ENCODE measurements at regions not wholly inside any gene's neighbourhood (a gene's known extent, or its start where the extent isn't known, plus 50 kb on each side); places are given as distances from the start of the nearest gene placed in this dataset.

DNA sequence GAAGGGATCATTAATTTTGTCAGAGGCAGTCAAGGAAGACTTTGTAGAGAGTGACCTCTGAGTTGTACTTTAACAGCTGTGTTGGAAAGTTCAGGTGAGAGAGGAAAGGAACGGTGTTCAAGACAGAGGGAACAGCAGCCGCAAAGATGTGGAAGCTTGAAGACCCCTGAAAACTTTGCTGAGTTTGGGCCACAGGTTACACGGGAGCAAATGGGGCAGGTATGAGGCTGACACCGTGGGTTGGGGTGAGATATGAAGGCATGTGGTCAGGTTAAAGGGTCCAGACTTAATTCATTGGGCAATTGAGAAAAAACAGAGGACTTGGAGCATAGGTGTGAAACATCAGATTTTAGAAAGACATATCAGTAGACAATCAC is 72.0 kb upstream of the SERP2 start (continued):
- TF ChIP-seq CEBPB (IDR thresholded peaks at IDR 0.05; ENCODE audit: borderline replicate concordance in 1 of 2, low read depth in 2 of 2, low read length in 2 of 2) (no peak), ASH2L (IDR thresholded peaks at IDR 0.05; ENCODE audit: borderline replicate concordance, low read depth) (no peak), MXI1 (IDR thresholded peaks at IDR 0.05; ENCODE audit: low read depth, low read length) (no peak)

GRCh38 chr13:44302233-44302632 is 71.4 kb upstream of the SERP2 start:
- SMC1A ChIA-PET (ENCODE audit: uncharacterized antibody, unreplicated experiment) = no interaction called here
- H3K27me3 ChIP-seq (replicated peaks in 1 of 2; ENCODE audit: control insufficient read depth in 2 of 2, insufficient read depth in 2 of 2, low read length in 1 of 2) = no peaks in the 10 kb centered on the region
- no peaks in the 10 kb centered on the region for H3K79me2 ChIP-seq (ENCODE audit: control insufficient read depth, insufficient read depth, low read length)
- H3K9ac ChIP-seq (ENCODE audit: control insufficient read depth, insufficient read depth, low read length) = no peak overlapping the region
- no TSS peak for BruUV-seq (replicated peaks)
- no peak overlapping the region for H2AFZ ChIP-seq (ENCODE audit: control insufficient read depth, low read depth, low read length)
- ATAC-seq = no peak
- H3K4me1 ChIP-seq (ENCODE audit: control insufficient read depth, insufficient read depth, low read length) = peaks cover 15% of the 10 kb centered on the region
- no peaks in the 10 kb centered on the region for H3K36me3 ChIP-seq (ENCODE audit: control insufficient read depth in 2 of 2, insufficient read depth in 2 of 2, low read length in 1 of 2)
- H3K9me3 ChIP-seq (replicated peaks; ENCODE audit: control insufficient read depth, insufficient read depth, low read length) = no peaks in the 10 kb centered on the region
- H3K4me2 ChIP-seq (ENCODE audit: control insufficient read depth, insufficient read depth) = no peak overlapping the region; the same call in 1 of the 2 replicates
- CTCF ChIA-PET = interaction anchor here (1.1 kb wide), 1 partner anchor 32 kb away, joined by 3 read pairs; no protein-coding TSS in a partner anchor
- FAIRE-seq = no peak
- 86% methylated on average over 4 of the region's 4 CpGs for WGBS (ENCODE audit: insufficient coverage, insufficient replicate concordance, low lambda C conversion rate, missing lambda C conversion rate)
- no peak for DNase-seq (ENCODE audit: low read depth, low spot score)
- RAD21 ChIA-PET (ENCODE audit: unreplicated experiment) = no interaction called here
- intact Hi-C loops (cut with micrococcal nuclease; ENCODE audit: unreplicated experiment) = no loop called here
- TF ChIP-seq ZNF384 (IDR thresholded peaks at IDR 0.05; ENCODE audit: borderline replicate concordance, low read depth, low read length) = no peak
- no peak overlapping the region for H3K4me3 ChIP-seq
- in situ Hi-C loops (cut with MboI) = no loop called here
- no peak overlapping the region for H3K27ac ChIP-seq (ENCODE audit: control insufficient read depth, insufficient read depth)
- H4K20me1 ChIP-seq (ENCODE audit: control insufficient read depth, insufficient read depth) = no peaks in the 10 kb centered on the region
- POLR2A ChIA-PET = no interaction called here

DNA sequence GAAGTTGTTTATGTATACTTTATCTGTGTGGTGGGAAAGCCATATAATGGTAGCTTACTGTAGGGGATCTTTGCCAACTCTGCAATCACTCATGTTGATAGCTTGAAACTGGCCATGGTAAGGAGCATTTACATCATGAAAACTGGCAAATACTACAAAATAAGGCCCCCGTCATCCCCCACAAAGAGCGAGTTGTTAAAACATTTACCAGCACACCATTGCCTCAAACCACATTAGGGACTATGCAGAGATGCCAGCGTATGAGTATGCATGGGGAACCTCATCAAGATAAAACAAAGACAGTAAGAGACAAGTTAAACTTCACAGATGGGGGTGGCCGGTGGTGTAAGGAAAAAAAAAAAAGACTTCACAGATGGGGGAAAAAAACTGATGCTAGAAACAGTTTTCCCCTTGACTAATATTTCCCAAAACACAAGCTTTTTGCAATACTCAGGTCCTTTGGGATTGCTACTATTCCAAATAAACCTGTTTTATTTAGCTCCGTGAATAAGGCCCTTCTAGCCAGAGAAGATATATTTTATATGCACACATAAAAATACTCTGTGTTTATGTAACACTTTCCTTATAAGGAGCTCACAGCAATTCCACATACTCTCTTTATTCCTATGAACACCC is 70.6 kb upstream of the SERP2 start:
- Histone ChIP-seq H3K36me3 (ENCODE audit: control insufficient read depth in 2 of 2, insufficient read depth in 2 of 2, low read length in 1 of 2) (no peaks in the 10 kb centered on the region), H3K27me3 (replicated peaks in 1 of 2; ENCODE audit: control insufficient read depth in 2 of 2, insufficient read depth in 2 of 2, low read length in 1 of 2) (no peaks in the 10 kb centered on the region), H3K27ac (ENCODE audit: control insufficient read depth, insufficient read depth) (no peak overlapping the region), H3K4me1 (ENCODE audit: control insufficient read depth, insufficient read depth, low read length) (peaks cover 15% of the 10 kb centered on the region), H3K79me2 (ENCODE audit: control insufficient read depth, insufficient read depth, low read length) (no peaks in the 10 kb centered on the region), H2AFZ (ENCODE audit: control insufficient read depth, low read depth, low read length) (no peak overlapping the region), H3K4me3 (no peak overlapping the region), H4K20me1 (ENCODE audit: control insufficient read depth, insufficient read depth) (no peaks in the 10 kb centered on the region), H3K4me2 (ENCODE audit: control insufficient read depth, insufficient read depth) (no peak overlapping the region), H3K9ac (ENCODE audit: control insufficient read depth, insufficient read depth, low read length) (no peak overlapping the region), H3K9me3 (replicated peaks; ENCODE audit: control insufficient read depth, insufficient read depth, low read length) (no peaks in the 10 kb centered on the region)
- intact Hi-C loops (cut with micrococcal nuclease; ENCODE audit: unreplicated experiment) = no loop called here
- CTCF ChIA-PET = interaction anchor here (0.6 kb wide), 1 partner anchor 187 kb away, joined by 3 read pairs; no protein-coding TSS in a partner anchor
- FAIRE-seq = no peak
- no peak for DNase-seq (ENCODE audit: low read depth, low spot score)
- 13% methylated on average over 5 of the region's 5 CpGs for WGBS (ENCODE audit: insufficient coverage, insufficient replicate concordance, low lambda C conversion rate, missing lambda C conversion rate)
- TF ChIP-seq FOS (IDR thresholded peaks at IDR 0.05; ENCODE audit: borderline replicate concordance, extremely low read depth, insufficient read length) (no peak), RAD21 (IDR thresholded peaks at IDR 0.05; ENCODE audit: insufficient read depth, low read depth, low read length) (no peak), CBX3 (IDR thresholded peaks at IDR 0.05; ENCODE audit: borderline replicate concordance, low read depth) (no peak), ZNF24 (IDR thresholded peaks at IDR 0.05) (no peak), GATAD2B (conservative IDR thresholded peaks at IDR 0.05; ENCODE audit: low read depth) (no peak), KDM1A (IDR thresholded peaks at IDR 0.05; ENCODE audit: borderline replicate concordance) (no peak), SUPT20H (IDR thresholded peaks at IDR 0.05; ENCODE audit: borderline replicate concordance, control insufficient read depth, low read depth, low read length) (no peak), SMAD5 (IDR thresholded peaks at IDR 0.05; ENCODE audit: low read depth) (no peak), SRF (IDR thresholded peaks at IDR 0.05; ENCODE audit: low read depth in 2 of 2, low read length in 2 of 2) (no peak)
- in situ Hi-C loops (cut with MboI) = no loop called here
- RAD21 ChIA-PET (ENCODE audit: unreplicated experiment) = no interaction called here
- SMC1A ChIA-PET (ENCODE audit: uncharacterized antibody, unreplicated experiment) = interaction anchor here (0.5 kb wide), 1 partner anchor 13 kb away, joined by 3 read pairs; no protein-coding TSS in a partner anchor
- POLR2A ChIA-PET = no interaction called here
- BruUV-seq (replicated peaks) = no TSS peak
- no peak; the same call in 2 of the 3 replicates for ATAC-seq

Data from GM12878 (cell line).